GM19438 (cell line): ENCODE measurements at regions not wholly inside any gene's neighbourhood (a gene's known extent, or its start where the extent isn't known, plus 50 kb on each side); places are given as distances from the start of the nearest gene placed in this dataset.

Source experiments
- ATAC-seq: cut with Tn5 transposase; IDR thresholded peaks from one replicate; pipeline ENCODE4 v1.9.1; 2021; ENCODE audit warnings: low read depth; ENCODE audit not compliant: unreplicated experiment

- no peak for ATAC-seq
These were observed 87.7 kb upstream of the PLEKHG7 start for GRCh38 chr12:92615086-92615485.

GRCh38 chr12:92614502-92614901 lies 88.3 kb upstream of the PLEKHG7 start:
- ATAC-seq: no peak

GRCh38 chr12:92614001-92614400 lies 88.8 kb upstream of the PLEKHG7 start:
- no peak for ATAC-seq

- ATAC-seq: no peak
These were observed 90.2 kb upstream of the PLEKHG7 start for GRCh38 chr12:92612611-92613010.

GRCh38 chr12:92608151-92609091 lies 94.4 kb upstream of the PLEKHG7 start:
- ATAC-seq: no peak

- no peak for ATAC-seq
These were observed 95.8 kb upstream of the PLEKHG7 start for GRCh38 chr12:92606956-92607355.

- ATAC-seq: no peak
These were observed 97.1 kb upstream of the PLEKHG7 start for GRCh38 chr12:92605621-92606170.

GRCh38 chr12:92604786-92605185 lies 98.0 kb upstream of the PLEKHG7 start:
- no peak for ATAC-seq

GRCh38 chr12:92603741-92604432 lies 98.9 kb upstream of the PLEKHG7 start:
- no peak for ATAC-seq

GRCh38 chr12:92602930-92603623 lies 99.7 kb upstream of the PLEKHG7 start:
- no peak for ATAC-seq

GRCh38 chr12:92602476-92602875 lies 100.3 kb upstream of the PLEKHG7 start:
- no peak for ATAC-seq

- no peak for ATAC-seq
These were observed 101.1 kb upstream of the PLEKHG7 start for GRCh38 chr12:92601680-92602079.

- ATAC-seq: no peak
These were observed 101.6 kb upstream of the PLEKHG7 start for GRCh38 chr12:92601176-92601575.

GRCh38 chr12:92600052-92600451 lies 102.7 kb upstream of the PLEKHG7 start:
- ATAC-seq: no peak

GRCh38 chr12:92597997-92598396 lies 104.8 kb upstream of the PLEKHG7 start:
- no peak for ATAC-seq

- ATAC-seq: no peak
These were observed 105.7 kb upstream of the PLEKHG7 start for GRCh38 chr12:92597118-92597517.

GRCh38 chr12:92596383-92596782 lies 106.4 kb upstream of the PLEKHG7 start:
- no peak for ATAC-seq

- no peak for ATAC-seq
These were observed 107.1 kb upstream of the PLEKHG7 start for GRCh38 chr12:92595663-92596062.

GRCh38 chr12:92593734-92594402 lies 108.9 kb upstream of the PLEKHG7 start:
- peak; percentile 100 for ATAC-seq

- no peak for ATAC-seq
These were observed 117.6 kb upstream of the PLEKHG7 start for GRCh38 chr12:92585115-92585727.
